ENCODE measurements at regions not wholly inside any gene's neighbourhood (a gene's known extent, or its start where the extent isn't known, plus 50 kb on each side); places are given as distances from the start of the nearest gene placed in this dataset.

DNA sequence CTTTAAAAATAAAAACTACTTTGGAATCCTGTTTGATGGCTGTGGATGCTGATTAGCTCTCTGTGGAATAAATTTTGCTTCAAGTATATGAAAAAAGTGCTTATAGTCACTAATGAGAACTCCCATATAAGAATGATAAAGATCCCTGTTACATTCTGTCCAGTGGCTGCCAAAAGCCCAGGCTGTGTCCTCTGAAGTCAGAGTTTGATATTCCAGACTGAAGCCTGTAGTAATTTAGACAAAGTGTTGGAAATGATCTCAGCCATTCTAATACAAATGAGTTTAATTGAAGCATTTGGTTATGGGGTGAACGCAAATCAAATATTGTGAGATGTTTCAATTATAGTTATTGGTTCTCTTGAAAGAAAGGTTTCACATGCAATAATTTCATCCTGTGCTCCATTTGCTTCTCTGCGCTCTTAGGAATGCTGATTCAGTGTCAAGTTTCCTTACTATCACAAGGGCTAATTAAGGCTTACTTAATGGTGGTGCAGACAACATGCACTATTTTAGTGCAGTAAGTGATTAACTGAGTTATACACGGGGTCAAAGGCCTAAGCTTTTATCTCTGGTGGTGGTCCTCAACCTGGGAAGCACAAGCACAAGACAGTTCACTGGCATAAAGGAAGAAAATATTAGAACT is 867.6 kb downstream of the SORCS1 start:
- TF ChIP-seq, protein P1, sequence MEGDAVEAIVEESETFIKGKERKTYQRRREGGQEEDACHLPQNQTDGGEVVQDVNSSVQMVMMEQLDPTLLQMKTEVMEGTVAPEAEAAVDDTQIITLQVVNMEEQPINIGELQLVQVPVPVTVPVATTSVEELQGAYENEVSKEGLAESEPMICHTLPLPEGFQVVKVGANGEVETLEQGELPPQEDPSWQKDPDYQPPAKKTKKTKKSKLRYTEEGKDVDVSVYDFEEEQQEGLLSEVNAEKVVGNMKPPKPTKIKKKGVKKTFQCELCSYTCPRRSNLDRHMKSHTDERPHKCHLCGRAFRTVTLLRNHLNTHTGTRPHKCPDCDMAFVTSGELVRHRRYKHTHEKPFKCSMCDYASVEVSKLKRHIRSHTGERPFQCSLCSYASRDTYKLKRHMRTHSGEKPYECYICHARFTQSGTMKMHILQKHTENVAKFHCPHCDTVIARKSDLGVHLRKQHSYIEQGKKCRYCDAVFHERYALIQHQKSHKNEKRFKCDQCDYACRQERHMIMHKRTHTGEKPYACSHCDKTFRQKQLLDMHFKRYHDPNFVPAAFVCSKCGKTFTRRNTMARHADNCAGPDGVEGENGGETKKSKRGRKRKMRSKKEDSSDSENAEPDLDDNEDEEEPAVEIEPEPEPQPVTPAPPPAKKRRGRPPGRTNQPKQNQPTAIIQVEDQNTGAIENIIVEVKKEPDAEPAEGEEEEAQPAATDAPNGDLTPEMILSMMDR (IDR thresholded peaks at IDR 0.05), result no peak
- no peak for ATAC-seq
- no peak for DNase-seq
- Mint-ChIP-seq H3K27ac (no peak overlapping the region), H3K4me3 (no peak overlapping the region), H3K9me3 (peaks cover 2% of the 10 kb centered on the region), H3K36me3 (ENCODE audit: low read depth) (no peaks in the 10 kb centered on the region), H3K27me3 (no peaks in the 10 kb centered on the region), H3K4me1 (ENCODE audit: low read depth) (no peaks in the 10 kb centered on the region)
- POLR2A ChIA-PET, result no interaction called here
- CTCF ChIA-PET, result no interaction called here
- intact Hi-C loops (cut with micrococcal nuclease), result no loop called here

DNA sequence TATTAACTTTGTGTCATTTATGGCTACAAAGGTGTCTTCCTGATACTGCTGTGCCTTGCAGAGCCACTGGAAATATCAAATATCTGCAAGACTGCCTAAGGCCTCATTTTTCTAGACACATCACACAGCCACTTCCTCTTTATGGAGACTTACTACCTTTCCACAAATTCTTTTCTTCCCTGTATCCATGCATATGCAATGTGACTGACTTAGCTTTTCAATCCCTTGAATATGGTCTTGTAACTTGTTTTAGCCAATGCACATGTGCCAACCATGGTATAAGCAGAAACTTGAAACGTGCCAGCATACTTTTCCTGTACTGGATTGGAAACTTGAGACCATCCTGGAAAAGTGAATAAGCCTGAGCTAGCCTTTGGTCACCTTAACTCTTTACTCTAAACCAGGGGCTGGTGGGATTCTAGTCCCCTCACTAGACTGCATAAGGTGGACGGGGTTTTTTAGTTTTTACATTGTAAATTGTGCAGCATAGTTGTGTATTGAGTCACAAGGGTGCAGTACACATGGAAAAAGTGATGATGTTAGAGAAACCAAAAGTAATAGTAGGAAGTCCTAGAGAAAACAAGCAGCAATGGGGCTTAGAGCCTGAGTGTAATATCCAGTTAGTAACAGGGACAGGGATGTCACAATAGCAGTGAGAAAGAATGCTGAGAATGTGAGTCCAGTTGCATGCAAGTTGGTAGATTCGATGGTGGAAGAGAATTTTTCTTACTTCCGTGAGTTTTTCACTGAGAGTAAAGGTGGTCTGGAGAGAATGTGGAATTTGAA is 879.5 kb downstream of the SORCS1 start:
- CTCF ChIA-PET, result no interaction called here
- Mint-ChIP-seq H3K27ac (no peak overlapping the region), H3K9me3 (peaks cover 18% of the 10 kb centered on the region), H3K4me3 (no peak overlapping the region), H3K27me3 (no peaks in the 10 kb centered on the region), H3K4me1 (ENCODE audit: low read depth) (no peaks in the 10 kb centered on the region), H3K36me3 (ENCODE audit: low read depth) (no peaks in the 10 kb centered on the region)
- ATAC-seq (no peak), DNase-seq (no peak)
- intact Hi-C loops (cut with micrococcal nuclease), result no loop called here
- TF ChIP-seq, protein P1 (IDR thresholded peaks at IDR 0.05), result no peak
- POLR2A ChIA-PET, result no interaction called here

DNA sequence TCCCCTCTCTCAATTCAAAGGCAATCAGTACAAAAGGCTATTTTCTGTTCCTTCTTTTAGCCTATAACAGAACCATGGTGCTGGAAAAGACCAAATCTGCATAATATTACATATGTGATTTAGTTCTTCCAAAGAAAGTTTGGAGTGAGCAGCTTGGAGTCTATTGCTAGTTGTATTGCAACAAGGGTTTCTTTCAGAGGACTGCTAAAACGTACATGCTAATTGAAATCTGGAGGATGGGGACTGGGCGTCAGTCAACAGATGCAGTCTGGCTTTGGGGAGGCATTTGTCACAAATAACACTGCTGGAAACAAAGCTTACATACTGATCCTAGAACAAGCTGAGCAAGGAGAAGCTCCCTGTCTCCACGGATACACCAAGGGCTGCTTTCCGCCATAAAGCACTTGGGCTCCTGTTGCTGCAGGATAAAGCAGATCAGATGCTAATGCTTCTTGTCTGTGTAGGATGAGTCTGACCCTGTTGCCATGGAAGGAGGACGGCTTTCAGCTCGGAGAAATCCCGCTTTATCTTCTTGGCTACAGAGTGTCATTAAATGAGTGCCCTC is 883.5 kb downstream of the SORCS1 start:
- Mint-ChIP-seq H3K4me3 (no peak overlapping the region), H3K36me3 (ENCODE audit: low read depth) (no peaks in the 10 kb centered on the region), H3K27ac (no peak overlapping the region), H3K9me3 (peaks cover 12% of the 10 kb centered on the region), H3K4me1 (ENCODE audit: low read depth) (no peaks in the 10 kb centered on the region), H3K27me3 (no peaks in the 10 kb centered on the region)
- DNase-seq (no peak), ATAC-seq (no peak)
- TF ChIP-seq, protein P1 (IDR thresholded peaks at IDR 0.05), result no peak
- POLR2A ChIA-PET, result no interaction called here
- intact Hi-C loops (cut with micrococcal nuclease), result no loop called here
- CTCF ChIA-PET, result no interaction called here

DNA sequence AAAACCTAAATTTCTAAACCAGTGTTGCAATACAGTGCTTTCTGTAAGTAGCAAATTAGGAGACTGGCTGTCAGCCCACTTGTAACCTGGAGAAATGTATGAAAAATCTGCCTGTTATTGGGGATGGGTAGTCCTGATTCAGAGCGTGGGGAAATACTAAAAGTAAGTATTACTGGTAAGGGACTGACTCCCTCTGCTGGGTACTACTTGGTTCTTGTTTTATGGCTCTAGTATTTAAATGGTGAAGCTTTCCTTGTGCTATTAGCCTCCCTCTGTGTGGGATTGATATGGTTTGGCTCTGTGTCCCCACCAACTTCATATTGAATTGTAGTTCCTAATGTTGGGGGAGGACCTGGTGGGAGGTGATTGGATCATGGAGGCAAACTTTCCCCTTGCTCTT is 886.1 kb downstream of the SORCS1 start:
- ATAC-seq (no peak), DNase-seq (no peak)
- Mint-ChIP-seq H3K4me3 (no peak overlapping the region), H3K36me3 (ENCODE audit: low read depth) (no peaks in the 10 kb centered on the region), H3K9me3 (peaks cover 6% of the 10 kb centered on the region), H3K27me3 (no peaks in the 10 kb centered on the region), H3K4me1 (ENCODE audit: low read depth) (no peaks in the 10 kb centered on the region), H3K27ac (no peak overlapping the region)
- TF ChIP-seq, protein P1 (IDR thresholded peaks at IDR 0.05), result no peak
- POLR2A ChIA-PET, result no interaction called here
- CTCF ChIA-PET, result no interaction called here
- intact Hi-C loops (cut with micrococcal nuclease), result no loop called here

DNA sequence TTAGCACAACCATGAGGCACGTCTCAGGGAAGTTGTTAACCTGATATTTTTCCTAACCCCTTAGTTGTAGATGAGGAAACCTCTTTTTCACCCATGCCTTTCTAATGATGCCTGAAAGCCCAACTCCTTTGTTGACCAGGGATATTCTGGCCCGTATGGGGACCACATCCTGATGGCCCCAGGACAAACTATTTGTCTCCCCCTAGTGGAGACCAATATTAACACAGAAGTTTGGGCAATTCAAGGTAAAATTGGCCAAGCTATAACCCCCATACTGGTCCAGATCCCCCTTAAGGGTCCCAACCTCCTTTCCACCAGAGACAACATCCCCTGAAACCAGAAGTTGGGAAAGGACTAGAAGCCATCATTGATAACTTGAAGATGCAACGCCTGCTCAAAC is 893.3 kb downstream of the SORCS1 start:
- ATAC-seq, result no peak
- TF ChIP-seq, protein P1 (IDR thresholded peaks at IDR 0.05), result no peak
- Mint-ChIP-seq H3K27ac (no peak overlapping the region), H3K9me3 (peaks cover 2% of the 10 kb centered on the region), H3K27me3 (no peaks in the 10 kb centered on the region), H3K4me3 (no peak overlapping the region), H3K36me3 (ENCODE audit: low read depth) (no peaks in the 10 kb centered on the region), H3K4me1 (ENCODE audit: low read depth) (no peaks in the 10 kb centered on the region)
- CTCF ChIA-PET, result no interaction called here
- no peak for DNase-seq
- intact Hi-C loops (cut with micrococcal nuclease), result no loop called here
- POLR2A ChIA-PET, result no interaction called here
